Activated B cell treated with CpG ODN at 0.5 μM for 24 hours (primary cell): ENCODE measurements at regions not wholly inside any gene's neighbourhood (a gene's known extent, or its start where the extent isn't known, plus 50 kb on each side); places are given as distances from the start of the nearest gene placed in this dataset.

Experiments used
- ATAC-seq: fragments of 200-7000 bp; cut with Tn5 transposase; one replicate; pipeline ENCODE4 v1.10.0; 2021; ENCODE audit warnings: low read depth, mild to moderate bottlenecking, moderate library complexity
- CTCF ChIA-PET: fragments of 350-600 bp; sonication (Branson Sonifier 250); formaldehyde crosslinking; loops from one replicate; lab custom pipeline; 2021; ENCODE audit warnings: antibody characterized with exemption; lab: Charles Lee
- POLR2A ChIA-PET: fragments of 350-600 bp; sonication (Branson Sonifier 250); formaldehyde crosslinking; loops from one replicate; lab custom pipeline; 2021; ENCODE audit warnings: antibody characterized with exemption; lab: Charles Lee
- DNase-seq: peaks from one replicate; pipeline ENCODE4 v3.0.0; 2022
- H3K27ac Mint-ChIP-seq: one replicate; pipeline ENCODE4 v1.8.0; 2020; ENCODE audit warnings: mixed read lengths
- H3K27me3 Mint-ChIP-seq: one replicate; pipeline ENCODE4 v1.8.0; 2021; ENCODE audit warnings: mixed read lengths
- H3K36me3 Mint-ChIP-seq: one replicate; pipeline ENCODE4 v1.8.0; 2021; ENCODE audit warnings: low read depth, mixed read lengths
- H3K4me1 Mint-ChIP-seq: one replicate; pipeline ENCODE4 v1.8.0; 2021; ENCODE audit warnings: mixed read lengths
- H3K4me3 Mint-ChIP-seq: one replicate; pipeline ENCODE4 v1.8.0; 2020; ENCODE audit warnings: mild to moderate bottlenecking, mixed read lengths
- H3K9me3 Mint-ChIP-seq: one replicate; pipeline ENCODE4 v1.8.0; 2020; ENCODE audit warnings: mixed read lengths
- intact Hi-C: fragments of 100-400 bp; cut with micrococcal nuclease; formaldehyde crosslinking; loops from one replicate; pipeline ENCODE4 v1.15.1; 2024
- TF ChIP-seq, protein P1 (sequence below): fragments of 200-600 bp; IDR thresholded peaks from one replicate; pipeline ENCODE4 v1.8.0; 2022; ENCODE audit warnings: antibody characterized with exemption, mild to moderate bottlenecking

DNA sequence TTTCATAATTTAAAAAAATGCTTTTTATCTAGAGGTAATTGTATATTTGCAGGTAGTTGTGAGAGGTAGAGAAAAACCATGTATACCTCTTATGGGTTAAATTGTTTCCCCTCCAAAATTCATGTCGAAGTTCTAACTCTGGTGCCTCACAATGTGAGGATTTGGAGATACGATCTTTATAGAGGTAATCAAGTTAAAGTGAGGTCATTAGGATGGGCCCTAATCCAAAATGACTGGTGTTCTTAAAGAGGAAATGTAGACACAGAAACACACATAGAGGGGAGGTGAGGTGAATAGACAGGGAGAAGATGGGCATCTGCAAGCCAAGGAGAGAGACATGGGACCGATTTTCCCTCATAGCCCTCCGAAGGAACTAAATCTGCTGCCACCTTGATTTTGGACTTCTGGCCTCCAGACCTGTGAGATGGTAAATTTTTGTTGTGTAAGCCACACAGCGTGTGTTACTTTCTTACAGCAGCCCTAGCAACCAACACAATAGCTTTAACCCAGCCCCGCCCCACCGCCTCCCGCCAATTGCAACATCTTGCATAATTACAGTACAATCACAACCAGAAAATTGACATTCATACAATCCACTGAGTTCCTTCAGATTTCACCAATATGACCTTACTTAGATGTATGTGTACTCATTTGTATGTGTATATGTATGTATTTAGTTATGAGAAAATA, 208.9 kb downstream of the MIB1 start:
- ATAC-seq (no peak), DNase-seq (no peak)
- H3K27ac Mint-ChIP-seq, result no peak overlapping the region
- CTCF ChIA-PET, result no interaction called here
- TF ChIP-seq, protein P1, sequence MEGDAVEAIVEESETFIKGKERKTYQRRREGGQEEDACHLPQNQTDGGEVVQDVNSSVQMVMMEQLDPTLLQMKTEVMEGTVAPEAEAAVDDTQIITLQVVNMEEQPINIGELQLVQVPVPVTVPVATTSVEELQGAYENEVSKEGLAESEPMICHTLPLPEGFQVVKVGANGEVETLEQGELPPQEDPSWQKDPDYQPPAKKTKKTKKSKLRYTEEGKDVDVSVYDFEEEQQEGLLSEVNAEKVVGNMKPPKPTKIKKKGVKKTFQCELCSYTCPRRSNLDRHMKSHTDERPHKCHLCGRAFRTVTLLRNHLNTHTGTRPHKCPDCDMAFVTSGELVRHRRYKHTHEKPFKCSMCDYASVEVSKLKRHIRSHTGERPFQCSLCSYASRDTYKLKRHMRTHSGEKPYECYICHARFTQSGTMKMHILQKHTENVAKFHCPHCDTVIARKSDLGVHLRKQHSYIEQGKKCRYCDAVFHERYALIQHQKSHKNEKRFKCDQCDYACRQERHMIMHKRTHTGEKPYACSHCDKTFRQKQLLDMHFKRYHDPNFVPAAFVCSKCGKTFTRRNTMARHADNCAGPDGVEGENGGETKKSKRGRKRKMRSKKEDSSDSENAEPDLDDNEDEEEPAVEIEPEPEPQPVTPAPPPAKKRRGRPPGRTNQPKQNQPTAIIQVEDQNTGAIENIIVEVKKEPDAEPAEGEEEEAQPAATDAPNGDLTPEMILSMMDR, result no peak
- POLR2A ChIA-PET, result no interaction called here
- no peak overlapping the region for H3K4me3 Mint-ChIP-seq
- no peaks in the 10 kb centered on the region for H3K9me3 Mint-ChIP-seq
- peaks cover 13% of the 10 kb centered on the region for H3K27me3 Mint-ChIP-seq
- H3K36me3 Mint-ChIP-seq, result no peaks in the 10 kb centered on the region
- intact Hi-C loops, result no loop called here
- H3K4me1 Mint-ChIP-seq, result no peaks in the 10 kb centered on the region

DNA sequence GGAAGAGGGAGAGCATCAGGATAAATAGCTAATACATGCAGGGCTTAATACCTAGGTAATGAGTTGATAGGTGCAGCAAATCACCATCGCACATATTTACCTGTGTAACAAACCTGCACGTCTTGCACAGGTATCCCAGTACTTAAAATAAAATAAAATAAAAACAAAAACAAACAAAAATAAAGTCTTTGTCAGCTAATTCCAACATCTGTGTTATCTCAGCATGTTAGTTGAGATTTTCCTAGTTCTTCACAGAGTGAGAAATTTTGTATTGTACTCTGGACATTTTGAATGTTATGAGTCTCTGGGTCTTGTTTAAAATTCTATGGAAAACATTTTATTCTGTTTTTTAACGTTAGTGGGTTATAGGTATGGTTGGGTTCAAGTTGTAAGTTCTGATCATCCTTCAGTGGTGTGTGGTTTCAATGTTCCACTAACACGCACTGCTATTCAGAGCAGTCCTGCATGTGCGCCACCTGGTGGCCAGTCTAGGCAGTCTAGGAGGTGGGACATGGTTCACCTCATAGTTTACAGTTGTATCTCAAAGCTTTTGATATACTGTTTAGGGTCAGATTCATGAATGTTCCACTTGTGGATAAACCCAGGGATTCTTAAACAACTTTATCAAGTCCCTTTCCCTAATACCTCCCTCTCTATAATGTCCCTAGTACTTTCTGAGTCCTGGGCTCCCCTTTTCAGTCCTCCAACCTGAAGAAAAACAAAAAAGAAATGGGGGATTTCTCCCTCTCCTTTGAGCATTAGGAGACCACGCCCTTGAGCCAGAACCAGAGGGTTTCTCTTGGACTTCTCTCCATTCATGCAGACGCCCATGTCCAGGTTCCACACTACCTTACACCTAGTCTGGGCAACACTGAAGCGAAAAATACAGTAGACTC, 213.4 kb upstream of the GATA6 start:
- Mint-ChIP-seq H3K27me3 (peaks cover 15% of the 10 kb centered on the region), H3K27ac (no peak overlapping the region), H3K36me3 (no peaks in the 10 kb centered on the region), H3K4me3 (no peak overlapping the region), H3K9me3 (no peaks in the 10 kb centered on the region), H3K4me1 (no peaks in the 10 kb centered on the region)
- peak; percentile 69 for DNase-seq
- ChIA-PET POLR2A (no interaction called here), CTCF (interaction anchor here (0.9 to 7.6 kb wide), 6 partner anchors 58 to 762 kb away, joined by 3 to 52 read pairs (median 8); no protein-coding TSS in a partner anchor)
- peak; percentile 78 for ATAC-seq
- intact Hi-C loops, result loop anchor here (1.0 to 5.0 kb wide), 7 partner anchors 42 to 761 kb away; partner anchors contain the start of gene ABHD3
- TF ChIP-seq, protein P1, result peak; percentile 47

DNA sequence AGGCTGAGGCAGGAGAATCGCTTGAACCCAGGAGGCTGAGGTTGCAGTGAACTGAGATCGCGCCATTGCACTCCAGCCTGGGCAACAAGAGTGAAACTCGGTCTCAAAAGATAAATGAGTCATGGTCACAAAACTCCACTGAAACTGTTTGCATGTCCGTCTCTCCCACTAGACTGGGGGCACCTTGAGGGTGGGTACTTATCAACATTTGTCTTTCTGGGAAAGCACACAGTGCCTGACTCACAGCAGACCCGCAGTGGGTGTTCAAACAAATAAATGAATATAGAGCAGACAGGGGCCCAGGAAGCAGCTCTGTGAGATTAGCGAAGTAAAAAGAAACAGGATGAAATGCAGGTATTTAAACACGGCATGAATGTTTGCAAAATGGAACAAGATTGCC, 211.1 kb upstream of the GATA6 start:
- intact Hi-C loops, result loop anchor here (5.0 kb wide), 1 partner anchor 256 kb away; the partner anchor contains the start of gene ABHD3
- POLR2A ChIA-PET, result no interaction called here
- CTCF ChIA-PET, result interaction anchor here (1.0 to 7.6 kb wide), 3 partner anchors 13 to 764 kb away, joined by 3 to 52 read pairs (median 3); no protein-coding TSS in a partner anchor

DNA sequence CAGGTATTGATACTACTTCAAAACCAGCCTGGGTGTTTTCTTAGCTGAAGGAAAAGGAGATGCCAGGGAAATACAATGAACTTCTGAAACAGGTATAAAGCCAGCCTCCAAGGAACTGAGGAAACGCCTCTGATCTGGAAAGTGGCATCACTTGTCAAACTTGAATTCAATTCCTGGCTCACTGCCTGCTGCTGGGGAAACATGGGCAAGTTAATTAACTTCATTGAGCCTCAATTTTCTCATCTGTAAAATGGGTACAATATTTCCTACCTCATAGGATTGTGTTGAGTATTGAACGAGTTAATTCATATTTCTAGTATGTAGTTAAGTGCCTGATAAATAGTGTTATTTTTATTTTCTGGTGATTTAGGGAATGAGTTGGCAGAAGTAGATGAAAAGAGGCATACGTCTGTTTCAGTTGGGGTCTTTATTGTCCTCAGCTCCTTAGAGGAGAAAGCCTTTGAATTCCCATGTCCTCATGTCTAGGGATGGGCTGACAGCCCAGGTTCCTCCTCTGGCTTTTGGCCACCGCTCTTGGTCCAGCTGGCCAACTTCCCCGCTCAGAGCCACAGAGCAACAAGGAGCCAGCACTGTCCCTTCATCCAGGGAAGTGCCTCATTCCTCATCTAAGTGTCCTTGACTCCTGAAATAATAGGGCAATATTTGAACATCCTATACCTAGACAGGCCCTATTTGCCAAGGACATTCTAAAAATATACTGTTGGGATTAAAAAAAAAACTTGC, 210.5 kb upstream of the GATA6 start:
- CTCF ChIA-PET, result interaction anchor here (1.0 to 7.6 kb wide), 3 partner anchors 13 to 764 kb away, joined by 3 to 52 read pairs (median 3); no protein-coding TSS in a partner anchor
- H3K27ac Mint-ChIP-seq, result no peak overlapping the region
- no peak for ATAC-seq
- H3K4me3 Mint-ChIP-seq, result no peak overlapping the region
- H3K27me3 Mint-ChIP-seq, result peaks cover 13% of the 10 kb centered on the region
- H3K9me3 Mint-ChIP-seq, result no peaks in the 10 kb centered on the region
- DNase-seq, result no peak
- TF ChIP-seq, protein P1, result no peak
- no peaks in the 10 kb centered on the region for H3K36me3 Mint-ChIP-seq
- POLR2A ChIA-PET, result no interaction called here
- intact Hi-C loops, result loop anchor here (5.0 kb wide), 1 partner anchor 257 kb away; the partner anchor contains the start of gene ABHD3
- H3K4me1 Mint-ChIP-seq, result no peaks in the 10 kb centered on the region

More for the DNA sequence above, 211.1 kb upstream of the GATA6 start:
- Mint-ChIP-seq H3K36me3 (no peaks in the 10 kb centered on the region), H3K27ac (no peak overlapping the region), H3K9me3 (no peaks in the 10 kb centered on the region), H3K4me3 (no peak overlapping the region), H3K4me1 (no peaks in the 10 kb centered on the region), H3K27me3 (peaks cover 14% of the 10 kb centered on the region)
- TF ChIP-seq, protein P1, result no peak
- DNase-seq (no peak), ATAC-seq (no peak)
